Smooth muscle cell (in vitro differentiated cells): ENCODE measurements at regions not wholly inside any gene's neighbourhood (a gene's known extent, or its start where the extent isn't known, plus 50 kb on each side); places are given as distances from the start of the nearest gene placed in this dataset.

Source experiments
- DNase-seq: peaks from one replicate; lab custom pipeline; 2025; ENCODE audit not compliant: unreplicated experiment; lab: John Stamatoyannopoulos, UW
- H2AFZ ChIP-seq: fragments of 200-600 bp; sonication (generic); 2 replicates; pipeline ENCODE4 v1.6.0; 2016; ENCODE audit warnings: antibody characterized with exemption, low read depth, mild to moderate bottlenecking
- H3F3A ChIP-seq: fragments of 200-600 bp; sonication (generic); 2 replicates; pipeline ENCODE4 v1.6.0; 2017; ENCODE audit warnings: antibody characterized with exemption, low read depth
- H3K27ac ChIP-seq: fragments of 200-600 bp; sonication (generic); 2 replicates; pipeline ENCODE4 v1.5.1; 2016; ENCODE audit warnings: low read depth, mild to moderate bottlenecking
- H3K27me3 ChIP-seq: fragments of 200-600 bp; sonication (generic); 2 replicates; pipeline ENCODE4 v1.6.1; 2016; ENCODE audit warnings: low read depth, mild to moderate bottlenecking
- H3K36me3 ChIP-seq: fragments of 200-600 bp; sonication (generic); 2 replicates; pipeline ENCODE4 v1.5.1; 2016; ENCODE audit warnings: low read depth
- H3K4me1 ChIP-seq: fragments of 200-600 bp; sonication (generic); 2 replicates; pipeline ENCODE4 v1.5.1; 2016; ENCODE audit warnings: low read depth
- H3K4me2 ChIP-seq: fragments of 200-600 bp; sonication (generic); 2 replicates; pipeline ENCODE4 v1.6.0; 2016; ENCODE audit warnings: mild to moderate bottlenecking
- H3K4me3 ChIP-seq: fragments of 200-600 bp; sonication (generic); 2 replicates; pipeline ENCODE4 v1.5.1; 2016; ENCODE audit warnings: mild to moderate bottlenecking
- H3K79me2 ChIP-seq: fragments of 200-600 bp; sonication (generic); 2 replicates; pipeline ENCODE4 v1.6.0; 2016; ENCODE audit warnings: low read depth, mild to moderate bottlenecking
- H3K9ac ChIP-seq: fragments of 200-600 bp; sonication (generic); 2 replicates; pipeline ENCODE4 v1.6.0; 2016; ENCODE audit warnings: low read depth
- H3K9me3 ChIP-seq: fragments of 200-600 bp; sonication (generic); replicated peaks from 2 replicates; pipeline ENCODE4 v1.5.1; 2016; ENCODE audit warnings: low read depth
- H4K20me1 ChIP-seq: fragments of 200-600 bp; sonication (generic); 2 replicates; pipeline ENCODE4 v1.6.0; 2016; ENCODE audit warnings: low read depth
- CTCF ChIP-seq: fragments of 200-600 bp; sonication (generic); IDR thresholded peaks from 2 replicates; pipeline ENCODE4 v1.5.1; 2017; ENCODE audit warnings: borderline replicate concordance, mild to moderate bottlenecking, antibody characterized with exemption; ENCODE audit not compliant: insufficient read depth, poor library complexity, severe bottlenecking
- WGBS: methylation state at CpG from one replicate; pipeline ENCODE4 v1.1.7; 2016; ENCODE audit warnings: low lambda C conversion rate; 5-methylcytosine and 5-hydroxymethylcytosine counted together

- no peak overlapping the region for H2AFZ ChIP-seq
- no peak overlapping the region for H3K27ac ChIP-seq
- no peak overlapping the region for H3K4me3 ChIP-seq
- H3F3A ChIP-seq = no peaks in the 10 kb centered on the region
- no peaks in the 10 kb centered on the region for H3K36me3 ChIP-seq
- no peak for DNase-seq
- no peak overlapping the region for H3K9ac ChIP-seq
- H3K4me1 ChIP-seq = no peaks in the 10 kb centered on the region
- H3K9me3 ChIP-seq = no peaks in the 10 kb centered on the region
- H3K79me2 ChIP-seq = no peaks in the 10 kb centered on the region
- H3K4me2 ChIP-seq = no peak overlapping the region
- no peaks in the 10 kb centered on the region for H3K27me3 ChIP-seq
- 83% methylated on average over 2 of the region's 2 CpGs for WGBS
- TF ChIP-seq CTCF = no peak
- no peaks in the 10 kb centered on the region for H4K20me1 ChIP-seq
Observed at GRCh38 chr4:13782231-13782630, 154.7 kb upstream of the BOD1L1 start.

GRCh38 chr4:13783800-13784411 lies 156.4 kb upstream of the BOD1L1 start:
- WGBS = 40% methylated on average over 8 of the region's 8 CpGs
- H3K79me2 ChIP-seq = no peaks in the 10 kb centered on the region
- no peaks in the 10 kb centered on the region for H3F3A ChIP-seq
- no peaks in the 10 kb centered on the region for H3K27me3 ChIP-seq
- no peak overlapping the region for H3K4me3 ChIP-seq
- no peak for DNase-seq
- TF ChIP-seq CTCF = no peak
- no peak overlapping the region for H3K9ac ChIP-seq
- H3K36me3 ChIP-seq = no peaks in the 10 kb centered on the region
- no peak overlapping the region for H3K27ac ChIP-seq
- no peak overlapping the region for H3K4me2 ChIP-seq
- H4K20me1 ChIP-seq = no peaks in the 10 kb centered on the region
- no peaks in the 10 kb centered on the region for H3K4me1 ChIP-seq
- H2AFZ ChIP-seq = no peak overlapping the region
- H3K9me3 ChIP-seq = no peaks in the 10 kb centered on the region

- Histone ChIP-seq H3K9me3 (no peaks in the 10 kb centered on the region), H3K27me3 (no peaks in the 10 kb centered on the region), H4K20me1 (no peaks in the 10 kb centered on the region), H3K4me1 (no peaks in the 10 kb centered on the region), H3K79me2 (no peaks in the 10 kb centered on the region), H3K27ac (no peak overlapping the region), H3F3A (no peaks in the 10 kb centered on the region), H3K36me3 (no peaks in the 10 kb centered on the region), H3K4me3 (no peak overlapping the region), H2AFZ (no peak overlapping the region), H3K4me2 (no peak overlapping the region), H3K9ac (no peak overlapping the region)
- no peak for TF ChIP-seq CTCF
- DNase-seq = no peak
- WGBS = 65% methylated on average over 5 of the region's 5 CpGs
Observed at GRCh38 chr4:13793020-13793710, 165.6 kb upstream of the BOD1L1 start.
